SK-N-SH treated with all-trans-retinoic acid at 6 μM for 48 hours (cell line): ENCODE measurements at regions not wholly inside any gene's neighbourhood (a gene's known extent, or its start where the extent isn't known, plus 50 kb on each side); places are given as distances from the start of the nearest gene placed in this dataset.
"Not testable (repeated sequence)": the region's sequence is repeated elsewhere in the genome, so short reads cannot be mapped to it uniquely, and the experiment has no call there.

ENCODE experiments used
- ATAC-seq: fragments of 200-7000 bp; cut with Tn5 transposase; 3 replicates; pipeline ENCODE4 v1.9.1; 2020; ENCODE audit warnings: mild to moderate bottlenecking, moderate library complexity
- ARNTL ChIP-seq: fragments of 450-650 bp; formaldehyde crosslinking; IDR thresholded peaks from 2 replicates; pipeline ENCODE4 v1.5.0; 2020; ENCODE audit warnings: low read depth, mild to moderate bottlenecking, moderate library complexity, borderline replicate concordance
- BACH2 ChIP-seq: fragments of 250-450 bp; sonication (Bioruptor Pico); IDR thresholded peaks from 2 replicates; pipeline ENCODE4 v1.9.0; 2021; ENCODE audit warnings: mild to moderate bottlenecking, borderline replicate concordance
- CREB5 ChIP-seq: fragments of 250-450 bp; sonication (Bioruptor Pico); IDR thresholded peaks from 2 replicates; pipeline ENCODE4 v1.5.1; 2020; ENCODE audit warnings: low read depth, mild to moderate bottlenecking, moderate library complexity
- CSDC2 ChIP-seq: fragments of 250-450 bp; sonication (Bioruptor Pico); IDR thresholded peaks from 2 replicates; pipeline ENCODE4 v1.5.0; 2020; ENCODE audit warnings: mild to moderate bottlenecking, moderate library complexity
- ESRRG ChIP-seq: fragments of 250-450 bp; sonication (Bioruptor Pico); IDR thresholded peaks from 2 replicates; pipeline ENCODE4 v1.6.1; 2021; ENCODE audit warnings: mild to moderate bottlenecking
- GLIS3 ChIP-seq: fragments of 250-450 bp; sonication (Bioruptor Pico); IDR thresholded peaks from 2 replicates; pipeline ENCODE4 v1.5.0; 2020; ENCODE audit warnings: mild to moderate bottlenecking, moderate library complexity
- ISL1 ChIP-seq: fragments of 250-450 bp; sonication (Bioruptor Pico); IDR thresholded peaks from 2 replicates; pipeline ENCODE4 v2.1.2; 2022; ENCODE audit warnings: mild to moderate bottlenecking, moderate library complexity
- PATZ1 ChIP-seq: fragments of 250-450 bp; sonication (Bioruptor Pico); IDR thresholded peaks from 2 replicates; pipeline ENCODE4 v1.8.0; 2020; ENCODE audit warnings: mild to moderate bottlenecking, moderate library complexity, borderline replicate concordance
- RARB ChIP-seq: fragments of 250-450 bp; sonication (Bioruptor Pico); IDR thresholded peaks from 2 replicates; pipeline ENCODE4 v1.8.0; 2021; ENCODE audit warnings: mild to moderate bottlenecking, moderate library complexity
- SNAI2 ChIP-seq: fragments of 250-450 bp; sonication (Bioruptor Pico); IDR thresholded peaks from 2 replicates; pipeline ENCODE4 v1.5.0; 2020; ENCODE audit warnings: mild to moderate bottlenecking, moderate library complexity
- TCF4 ChIP-seq: fragments of 250-450 bp; sonication (Bioruptor Pico); IDR thresholded peaks from 2 replicates; pipeline ENCODE4 v1.8.0; 2021; ENCODE audit warnings: mild to moderate bottlenecking, moderate library complexity, borderline replicate concordance
- TSHZ2 ChIP-seq: fragments of 250-450 bp; sonication (Bioruptor Pico); IDR thresholded peaks from 2 replicates; pipeline ENCODE4 v1.5.0; 2020; ENCODE audit warnings: mild to moderate bottlenecking, moderate library complexity
- ZC3H10 ChIP-seq: fragments of 250-450 bp; sonication (Bioruptor Pico); IDR thresholded peaks from 2 replicates; pipeline ENCODE4 v1.5.1; 2021; ENCODE audit warnings: mild to moderate bottlenecking, moderate library complexity
- ZFP30 ChIP-seq: fragments of 450-650 bp; formaldehyde crosslinking; IDR thresholded peaks from 2 replicates; pipeline ENCODE4 v1.5.0; 2022; ENCODE audit warnings: mild to moderate bottlenecking, moderate library complexity
- ZNF565 ChIP-seq: fragments of 450-650 bp; formaldehyde crosslinking; conservative IDR thresholded peaks from 2 replicates; pipeline ENCODE4 v1.5.0; 2020; ENCODE audit warnings: low read depth, mild to moderate bottlenecking, moderate library complexity
- TF ChIP-seq, protein P1 (sequence below): fragments of 250-450 bp; sonication (Bioruptor Pico); IDR thresholded peaks from 2 replicates; pipeline ENCODE4 v1.5.1; 2021; ENCODE audit warnings: mild to moderate bottlenecking, moderate library complexity

GRCh38 chr9:78091731-78092130 is 60.1 kb upstream of the GNAQ start:
- TF ChIP-seq ESRRG (CRISPR knock-in tag) (no peak), ZFP30 (no peak), RARB (CRISPR knock-in tag) (no peak), CREB5 (CRISPR knock-in tag) (no peak), BACH2 (no peak), ZNF565 (CRISPR knock-in tag) (no peak), ISL1 (CRISPR knock-in tag) (no peak), ARNTL (CRISPR knock-in tag) (no peak), TSHZ2 (no peak), CSDC2 (no peak), PATZ1 (CRISPR knock-in tag) (no peak), ZC3H10 (CRISPR knock-in tag) (no peak)
- TF ChIP-seq, protein P1, sequence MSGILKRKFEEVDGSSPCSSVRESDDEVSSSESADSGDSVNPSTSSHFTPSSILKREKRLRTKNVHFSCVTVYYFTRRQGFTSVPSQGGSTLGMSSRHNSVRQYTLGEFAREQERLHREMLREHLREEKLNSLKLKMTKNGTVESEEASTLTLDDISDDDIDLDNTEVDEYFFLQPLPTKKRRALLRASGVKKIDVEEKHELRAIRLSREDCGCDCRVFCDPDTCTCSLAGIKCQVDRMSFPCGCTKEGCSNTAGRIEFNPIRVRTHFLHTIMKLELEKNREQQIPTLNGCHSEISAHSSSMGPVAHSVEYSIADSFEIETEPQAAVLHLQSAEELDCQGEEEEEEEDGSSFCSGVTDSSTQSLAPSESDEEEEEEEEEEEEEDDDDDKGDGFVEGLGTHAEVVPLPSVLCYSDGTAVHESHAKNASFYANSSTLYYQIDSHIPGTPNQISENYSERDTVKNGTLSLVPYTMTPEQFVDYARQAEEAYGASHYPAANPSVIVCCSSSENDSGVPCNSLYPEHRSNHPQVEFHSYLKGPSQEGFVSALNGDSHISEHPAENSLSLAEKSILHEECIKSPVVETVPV (CRISPR knock-in tag): no peak
- no peak for ATAC-seq

DNA sequence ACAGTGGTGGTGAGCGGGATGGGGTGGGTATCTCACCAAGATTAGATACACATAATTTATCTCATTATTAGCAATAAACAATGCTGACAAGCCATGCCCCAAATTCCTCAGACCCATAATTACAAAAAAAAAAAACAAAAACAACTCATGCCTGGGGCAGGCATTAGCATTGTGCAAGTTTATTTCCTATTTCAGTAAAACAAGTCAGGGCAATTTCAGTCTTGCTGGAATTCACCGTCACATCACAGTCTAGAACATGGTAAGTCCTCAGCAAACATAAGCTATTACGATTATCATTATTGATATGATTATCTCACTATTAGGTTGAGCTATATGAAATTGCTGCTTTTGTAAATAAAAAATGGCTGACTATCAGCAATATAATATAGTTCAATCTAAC is 57.5 kb upstream of the GNAQ start:
- TF ChIP-seq SNAI2 (CRISPR knock-in tag) (no peak), ZNF565 (CRISPR knock-in tag) (no peak), ISL1 (CRISPR knock-in tag) (no peak), ZC3H10 (CRISPR knock-in tag) (no peak), CSDC2 (no peak), PATZ1 (CRISPR knock-in tag) (no peak), TCF4 (CRISPR knock-in tag) (no peak), BACH2 (no peak), ZFP30 (no peak), CREB5 (CRISPR knock-in tag) (no peak), GLIS3 (CRISPR knock-in tag) (no peak)
- TF ChIP-seq, protein P1 (CRISPR knock-in tag): no peak
- no peak for ATAC-seq

- not testable (repeated sequence) for ATAC-seq
Observed at GRCh38 chr9:78088190-78088589, 56.6 kb upstream of the GNAQ start.
